K562 (cell line): ENCODE measurements at regions not wholly inside any gene's neighbourhood (a gene's known extent, or its start where the extent isn't known, plus 50 kb on each side); places are given as distances from the start of the nearest gene placed in this dataset.
A peak's percentile ranks its signal among the peaks of the same experiment; 100 is the strongest.

Experiments
- BCLAF1 ChIP-seq, 2 experiments: fragments of 450-650 bp in 1 of 2; IDR thresholded peaks; 2 replicates each; pipeline ENCODE4 v1.6.1; 2011 to 2017; ENCODE audit warnings: low read depth in 2 of 2, antibody characterized with exemption in 1 of 2, borderline replicate concordance in 1 of 2, low read length in 1 of 2, mild to moderate bottlenecking in 1 of 2, mixed read lengths in 1 of 2; ENCODE audit not compliant: control insufficient read depth in 1 of 2
- BHLHE40 ChIP-seq: IDR thresholded peaks from 2 replicates; pipeline ENCODE4 v1.6.1; 2011; ENCODE audit warnings: low read length, improper control_type of control experiment
- C11orf30 ChIP-seq: fragments of 450-650 bp; IDR thresholded peaks from 2 replicates; pipeline ENCODE4 v1.6.1; 2016; ENCODE audit warnings: low read depth, mild to moderate bottlenecking
- CAMTA2 ChIP-seq: fragments of 250-450 bp; sonication (Bioruptor Pico); conservative IDR thresholded peaks from 2 replicates; pipeline ENCODE4 v1.5.1; 2022
- CEBPG ChIP-seq, 3 experiments: fragments of 200-800 bp in 1 of 3; sonication (Bioruptor generic) in 1 of 3; sonication (generic) in 1 of 3; formaldehyde crosslinking in 1 of 3; IDR thresholded peaks in 2 of 3; conservative IDR thresholded peaks in 1 of 3; 2 replicates each; pipeline versions ENCODE4 v1.6.1 to v1.8.0; 2016 to 2022; ENCODE audit warnings: missing compliant biosample characterization in 2 of 3, missing genetic modification characterization in 2 of 3, mild to moderate bottlenecking in 1 of 3, missing genetic modification reagents in 1 of 3
- HLTF ChIP-seq: fragments of 450-650 bp; IDR thresholded peaks from 2 replicates; pipeline ENCODE4 v1.6.1; 2016
- ILK ChIP-seq: fragments of 450-650 bp; IDR thresholded peaks from 2 replicates; pipeline ENCODE4 v1.6.1; 2016; ENCODE audit warnings: missing genetic modification characterization, low read depth, mild to moderate bottlenecking, missing compliant biosample characterization, moderate library complexity, borderline replicate concordance
- JUN ChIP-seq, 2 experiments: sonication (generic) in 1 of 2; formaldehyde crosslinking in 1 of 2; IDR thresholded peaks; 2 replicates each; pipeline versions ENCODE4 v1.6.1 to v1.8.0; 2012 to 2022; ENCODE audit warnings: borderline replicate concordance in 2 of 2, mild to moderate bottlenecking in 2 of 2, improper control_type of control experiment in 1 of 2, low read depth in 1 of 2, low read length in 1 of 2, missing genetic modification reagents in 1 of 2
- MAFG ChIP-seq: fragments of 450-650 bp; conservative IDR thresholded peaks from 2 replicates; pipeline ENCODE4 v1.6.1; 2016; ENCODE audit warnings: missing genetic modification characterization, missing compliant biosample characterization
- MBD2 ChIP-seq: sonication (generic); IDR thresholded peaks from 2 replicates; pipeline ENCODE4 v1.6.1; 2016; ENCODE audit warnings: low read depth, borderline replicate concordance
- MECOM ChIP-seq: fragments of 250-450 bp; sonication (Bioruptor Pico); IDR thresholded peaks from 2 replicates; pipeline ENCODE4 v1.8.0; 2022; ENCODE audit warnings: inconsistent platforms
- POLR2H ChIP-seq: IDR thresholded peaks from 2 replicates; pipeline ENCODE4 v1.6.1; 2016; ENCODE audit warnings: missing genetic modification characterization, low read depth, mild to moderate bottlenecking, control low read depth, missing compliant biosample characterization, moderate library complexity
- ZNF175 ChIP-seq: fragments of 200-800 bp; sonication (Bioruptor generic); IDR thresholded peaks from 2 replicates; pipeline ENCODE4 v1.6.1; 2016; ENCODE audit warnings: low read depth, mild to moderate bottlenecking, missing genetic modification characterization, missing compliant biosample characterization
- ZNF316 ChIP-seq: fragments of 450-650 bp; IDR thresholded peaks from 2 replicates; pipeline ENCODE4 v1.6.1; 2016
- TF ChIP-seq, protein P1 (sequence below): sonication (generic); formaldehyde crosslinking; IDR thresholded peaks from 2 replicates; pipeline ENCODE4 v1.8.0; 2022; ENCODE audit warnings: mild to moderate bottlenecking, missing genetic modification reagents

- TF ChIP-seq BCLAF1 (IDR thresholded peaks at IDR 0.05; ENCODE audit: borderline replicate concordance in 1 of 2, control insufficient read depth in 1 of 2, low read depth in 2 of 2, low read length in 1 of 2) (no peak), ZNF175 (CRISPR knock-in tag) (peak; percentile 37; the same call in 1 of the 2 replicates), CEBPG (CRISPR knock-in tag; IDR thresholded peaks at IDR 0.05) (no peak), CEBPG (tag; conservative IDR thresholded peaks at IDR 0.05 in 1 of 2, IDR thresholded peaks at IDR 0.05 in 1 of 2) (peak; percentile 10 to 37; a peak in 1 of 4 replicates), C11orf30 (peak; percentile 83; the same call in 1 of the 2 replicates), ZNF316 (peak; percentile 89), MBD2 (no peak), HLTF (no peak), CAMTA2 (CRISPR knock-in tag) (no peak), JUN (IDR thresholded peaks at IDR 0.05; ENCODE audit: borderline replicate concordance, low read depth, low read length) (no peak), JUN (CRISPR knock-in tag; IDR thresholded peaks at IDR 0.05; ENCODE audit: borderline replicate concordance) (no peak), POLR2H (tag) (0 out of 2 replicates have a peak, but pooled peaks have one; percentile 2), BHLHE40 (no peak), ILK (tag) (no peak), MAFG (tag) (peak; percentile 75), MECOM (CRISPR knock-in tag) (no peak)
- TF ChIP-seq, protein P1, sequence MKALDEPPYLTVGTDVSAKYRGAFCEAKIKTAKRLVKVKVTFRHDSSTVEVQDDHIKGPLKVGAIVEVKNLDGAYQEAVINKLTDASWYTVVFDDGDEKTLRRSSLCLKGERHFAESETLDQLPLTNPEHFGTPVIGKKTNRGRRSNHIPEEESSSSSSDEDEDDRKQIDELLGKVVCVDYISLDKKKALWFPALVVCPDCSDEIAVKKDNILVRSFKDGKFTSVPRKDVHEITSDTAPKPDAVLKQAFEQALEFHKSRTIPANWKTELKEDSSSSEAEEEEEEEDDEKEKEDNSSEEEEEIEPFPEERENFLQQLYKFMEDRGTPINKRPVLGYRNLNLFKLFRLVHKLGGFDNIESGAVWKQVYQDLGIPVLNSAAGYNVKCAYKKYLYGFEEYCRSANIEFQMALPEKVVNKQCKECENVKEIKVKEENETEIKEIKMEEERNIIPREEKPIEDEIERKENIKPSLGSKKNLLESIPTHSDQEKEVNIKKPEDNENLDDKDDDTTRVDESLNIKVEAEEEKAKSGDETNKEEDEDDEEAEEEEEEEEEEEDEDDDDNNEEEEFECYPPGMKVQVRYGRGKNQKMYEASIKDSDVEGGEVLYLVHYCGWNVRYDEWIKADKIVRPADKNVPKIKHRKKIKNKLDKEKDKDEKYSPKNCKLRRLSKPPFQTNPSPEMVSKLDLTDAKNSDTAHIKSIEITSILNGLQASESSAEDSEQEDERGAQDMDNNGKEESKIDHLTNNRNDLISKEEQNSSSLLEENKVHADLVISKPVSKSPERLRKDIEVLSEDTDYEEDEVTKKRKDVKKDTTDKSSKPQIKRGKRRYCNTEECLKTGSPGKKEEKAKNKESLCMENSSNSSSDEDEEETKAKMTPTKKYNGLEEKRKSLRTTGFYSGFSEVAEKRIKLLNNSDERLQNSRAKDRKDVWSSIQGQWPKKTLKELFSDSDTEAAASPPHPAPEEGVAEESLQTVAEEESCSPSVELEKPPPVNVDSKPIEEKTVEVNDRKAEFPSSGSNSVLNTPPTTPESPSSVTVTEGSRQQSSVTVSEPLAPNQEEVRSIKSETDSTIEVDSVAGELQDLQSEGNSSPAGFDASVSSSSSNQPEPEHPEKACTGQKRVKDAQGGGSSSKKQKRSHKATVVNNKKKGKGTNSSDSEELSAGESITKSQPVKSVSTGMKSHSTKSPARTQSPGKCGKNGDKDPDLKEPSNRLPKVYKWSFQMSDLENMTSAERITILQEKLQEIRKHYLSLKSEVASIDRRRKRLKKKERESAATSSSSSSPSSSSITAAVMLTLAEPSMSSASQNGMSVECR (CRISPR knock-in tag): no peak
Measured at GRCh38 chr3:101941318-101942040, 92.2 kb downstream of the NFKBIZ start (continued).
